ENCODE measurements at regions not wholly inside any gene's neighbourhood (a gene's known extent, or its start where the extent isn't known, plus 50 kb on each side); places are given as distances from the start of the nearest gene placed in this dataset.

GRCh38 chr11:45392591-45393091 lies 106.5 kb upstream of the SYT13 start:
- H3K27me3 ChIP-seq (ENCODE audit: insufficient read depth): no peaks in the 10 kb centered on the region
- no peaks in the 10 kb centered on the region for H3K9me2 ChIP-seq
- peak; percentile 52 for DNase-seq
- no peak overlapping the region for H3K4me3 ChIP-seq (ENCODE audit: low read depth in 2 of 2, low read length in 1 of 2)
- H3K4me2 ChIP-seq: no peak overlapping the region
- CTCF ChIA-PET: interaction anchor here (0.8 to 3.2 kb wide), 7 partner anchors 10 to 379 kb away, joined by 3 to 21 read pairs (median 14); no protein-coding TSS in a partner anchor
- no peak overlapping the region for H2AFZ ChIP-seq (ENCODE audit: low read depth)
- H4K20me1 ChIP-seq (ENCODE audit: insufficient read depth): no peaks in the 10 kb centered on the region
- H3K9me3 ChIP-seq: no peaks in the 10 kb centered on the region
- H3K9ac ChIP-seq: no peak overlapping the region
- POLR2A ChIA-PET: no interaction called here
- H3K27ac ChIP-seq (ENCODE audit: low read depth in 2 of 2, low read length in 1 of 2): no peak overlapping the region
- peaks cover 8 to 14% of the 10 kb centered on the region in 2 experiments; a peak in 1 of 4 replicates for H3K4me1 ChIP-seq (ENCODE audit: control insufficient read depth in 1 of 2, insufficient read depth in 2 of 2, low read depth in 1 of 2, low read length in 1 of 2)
- 44% methylated on average over 11 of the region's 12 CpGs for WGBS (ENCODE audit: low lambda C conversion rate)
- no peaks in the 10 kb centered on the region for H3F3A ChIP-seq (replicated peaks; ENCODE audit: insufficient read depth)
- H3K36me3 ChIP-seq (replicated peaks in 1 of 2; ENCODE audit: control insufficient read depth in 1 of 2, insufficient read depth in 2 of 2, low read length in 1 of 2): no peaks in the 10 kb centered on the region
- no peak for TF ChIP-seq TEAD4 (IDR thresholded peaks at IDR 0.05; ENCODE audit: borderline replicate concordance, insufficient read depth)
- no peak for TF ChIP-seq RFX5 (IDR thresholded peaks at IDR 0.05; ENCODE audit: low read length)
- no peak for TF ChIP-seq JUND (IDR thresholded peaks at IDR 0.05)
- TF ChIP-seq TAF1 (IDR thresholded peaks at IDR 0.05; ENCODE audit: borderline replicate concordance, low read depth, low read length): no peak
- no peak for TF ChIP-seq FOXJ3 (CRISPR knock-in tag; IDR thresholded peaks at IDR 0.05)
- no peak for TF ChIP-seq IRF3 (IDR thresholded peaks at IDR 0.05; ENCODE audit: low read depth, low read length)
- no peak for TF ChIP-seq SMC3 (IDR thresholded peaks at IDR 0.05; ENCODE audit: low read depth, low read length)
- no peak for TF ChIP-seq MAX (IDR thresholded peaks at IDR 0.05; ENCODE audit: low read depth)
- TF ChIP-seq MXI1 (IDR thresholded peaks at IDR 0.05; ENCODE audit: low read depth, low read length): no peak
- no peak for TF ChIP-seq YY1 (IDR thresholded peaks at IDR 0.05; ENCODE audit: low read depth)
- TF ChIP-seq RAD21 (IDR thresholded peaks at IDR 0.05; ENCODE audit: low read length): no peak
- no peak for TF ChIP-seq USF1 (IDR thresholded peaks at IDR 0.05; ENCODE audit: borderline replicate concordance, low read depth)
- TF ChIP-seq RCOR1 (IDR thresholded peaks at IDR 0.05; ENCODE audit: low read length): no peak
- H3K79me2 ChIP-seq (ENCODE audit: insufficient read depth): no peaks in the 10 kb centered on the region

- no peaks in the 10 kb centered on the region for H3K9me3 ChIP-seq
- H3K4me3 ChIP-seq (ENCODE audit: low read depth in 2 of 2, low read length in 1 of 2): no peak overlapping the region
- no peaks in the 10 kb centered on the region for H3K79me2 ChIP-seq (ENCODE audit: insufficient read depth)
- no peaks in the 10 kb centered on the region for H4K20me1 ChIP-seq (ENCODE audit: insufficient read depth)
- 72% methylated on average over 8 of the region's 8 CpGs for WGBS (ENCODE audit: low lambda C conversion rate)
- H3K4me2 ChIP-seq: no peak overlapping the region
- no peak overlapping the region for H3K9ac ChIP-seq
- H2AFZ ChIP-seq (ENCODE audit: low read depth): no peak overlapping the region
- DNase-seq: no peak
- no peaks in the 10 kb centered on the region for H3F3A ChIP-seq (replicated peaks; ENCODE audit: insufficient read depth)
- no peaks in the 10 kb centered on the region for H3K9me2 ChIP-seq
- no peaks in the 10 kb centered on the region for H3K27me3 ChIP-seq (ENCODE audit: insufficient read depth)
- ChIA-PET CTCF (interaction anchor here (1.1 to 3.2 kb wide), 6 partner anchors 13 to 379 kb away, joined by 4 to 21 read pairs (median 14); no protein-coding TSS in a partner anchor), POLR2A (no interaction called here)
- no peak for TF ChIP-seq TEAD4 (IDR thresholded peaks at IDR 0.05; ENCODE audit: borderline replicate concordance, insufficient read depth)
- TF ChIP-seq PBX3 (IDR thresholded peaks at IDR 0.05): no peak
- H3K4me1 ChIP-seq (ENCODE audit: control insufficient read depth in 1 of 2, insufficient read depth in 2 of 2, low read depth in 1 of 2, low read length in 1 of 2): peaks cover 8 to 14% of the 10 kb centered on the region in 2 experiments; a peak in 1 of 4 replicates
- H3K36me3 ChIP-seq (replicated peaks in 1 of 2; ENCODE audit: control insufficient read depth in 1 of 2, insufficient read depth in 2 of 2, low read length in 1 of 2): no peaks in the 10 kb centered on the region
- H3K27ac ChIP-seq (ENCODE audit: low read depth in 2 of 2, low read length in 1 of 2): no peak overlapping the region
Observed at GRCh38 chr11:45392154-45392553, 106.0 kb upstream of the SYT13 start.
